ENCODE measurements at regions not wholly inside any gene's neighbourhood (a gene's known extent, or its start where the extent isn't known, plus 50 kb on each side); places are given as distances from the start of the nearest gene placed in this dataset.

GRCh38 chr9:12178634-12179033, 514.6 kb upstream of the TYRP1 start:
- DNase-seq (no peak), ATAC-seq (no peak)
- H3K4me3 ChIP-seq (ENCODE audit: low read length): no peak overlapping the region
- H3K4me1 ChIP-seq (ENCODE audit: control insufficient read depth, insufficient read depth, low read length): no peaks in the 10 kb centered on the region
- no peaks in the 10 kb centered on the region for H3K9me3 ChIP-seq (ENCODE audit: control insufficient read depth, low read length)
- H3K27me3 ChIP-seq (ENCODE audit: control insufficient read depth, insufficient read depth): no peaks in the 10 kb centered on the region
- 81% methylated on average over 1 of the region's 1 CpG for WGBS
- H3K27ac ChIP-seq (ENCODE audit: low read length): no peak overlapping the region
- intact Hi-C loops (cut with DNase I): no loop called here

- H3K9me3 ChIP-seq (ENCODE audit: control insufficient read depth, low read length): no peaks in the 10 kb centered on the region
- no peak for ATAC-seq
- WGBS: 86% methylated on average over 1 of the region's 1 CpG
- no peaks in the 10 kb centered on the region for H3K4me1 ChIP-seq (ENCODE audit: control insufficient read depth, insufficient read depth, low read length)
- H3K27ac ChIP-seq (ENCODE audit: low read length): no peak overlapping the region
- H3K27me3 ChIP-seq (ENCODE audit: control insufficient read depth, insufficient read depth): no peaks in the 10 kb centered on the region
- DNase-seq: no peak
- no peak overlapping the region for H3K4me3 ChIP-seq (ENCODE audit: low read length)
- intact Hi-C loops (cut with DNase I): no loop called here
Measured at GRCh38 chr9:12182806-12183205, 510.4 kb upstream of the TYRP1 start.

- ATAC-seq: no peak
- H3K27ac ChIP-seq (ENCODE audit: low read length): no peak overlapping the region
- intact Hi-C loops (cut with DNase I): no loop called here
- H3K27me3 ChIP-seq (ENCODE audit: control insufficient read depth, insufficient read depth): no peaks in the 10 kb centered on the region
- 68% methylated on average over 3 of the region's 3 CpGs for WGBS
- H3K4me3 ChIP-seq (ENCODE audit: low read length): no peak overlapping the region
- no peak for DNase-seq
- no peaks in the 10 kb centered on the region for H3K4me1 ChIP-seq (ENCODE audit: control insufficient read depth, insufficient read depth, low read length)
- no peaks in the 10 kb centered on the region for H3K9me3 ChIP-seq (ENCODE audit: control insufficient read depth, low read length)
Measured at GRCh38 chr9:12183321-12183720, 509.9 kb upstream of the TYRP1 start.

GRCh38 chr9:12185856-12186255, 507.3 kb upstream of the TYRP1 start:
- ATAC-seq (no peak), DNase-seq (no peak)
- intact Hi-C loops (cut with DNase I): no loop called here
- no peak overlapping the region for H3K4me3 ChIP-seq (ENCODE audit: low read length)
- H3K27ac ChIP-seq (ENCODE audit: low read length): no peak overlapping the region
- 76% methylated on average over 6 of the region's 6 CpGs for WGBS
- no peaks in the 10 kb centered on the region for H3K4me1 ChIP-seq (ENCODE audit: control insufficient read depth, insufficient read depth, low read length)
- H3K9me3 ChIP-seq (ENCODE audit: control insufficient read depth, low read length): no peaks in the 10 kb centered on the region
- H3K27me3 ChIP-seq (ENCODE audit: control insufficient read depth, insufficient read depth): no peaks in the 10 kb centered on the region

- WGBS: 88% methylated on average over 2 of the region's 2 CpGs
- DNase-seq: no peak
- Histone ChIP-seq H3K27ac (ENCODE audit: low read length) (no peak overlapping the region), H3K4me1 (ENCODE audit: control insufficient read depth, insufficient read depth, low read length) (no peaks in the 10 kb centered on the region), H3K4me3 (ENCODE audit: low read length) (no peak overlapping the region), H3K27me3 (ENCODE audit: control insufficient read depth, insufficient read depth) (no peaks in the 10 kb centered on the region), H3K9me3 (ENCODE audit: control insufficient read depth, low read length) (no peaks in the 10 kb centered on the region)
- intact Hi-C loops (cut with DNase I): no loop called here
- no peak for ATAC-seq
Measured at GRCh38 chr9:12191630-12192029, 501.6 kb upstream of the TYRP1 start.

- H3K4me3 ChIP-seq (ENCODE audit: low read length): no peak overlapping the region
- intact Hi-C loops (cut with DNase I): no loop called here
- H3K27me3 ChIP-seq (ENCODE audit: control insufficient read depth, insufficient read depth): no peaks in the 10 kb centered on the region
- H3K27ac ChIP-seq (ENCODE audit: low read length): no peak overlapping the region
- DNase-seq: no peak
- no peaks in the 10 kb centered on the region for H3K9me3 ChIP-seq (ENCODE audit: control insufficient read depth, low read length)
- no peaks in the 10 kb centered on the region for H3K4me1 ChIP-seq (ENCODE audit: control insufficient read depth, insufficient read depth, low read length)
- no peak for ATAC-seq
- WGBS: 66% methylated on average over 2 of the region's 2 CpGs
Measured at GRCh38 chr9:12194731-12195130, 498.5 kb upstream of the TYRP1 start.

GRCh38 chr9:12195456-12195855, 497.7 kb upstream of the TYRP1 start:
- no peak for ATAC-seq

GRCh38 chr9:12204512-12204911, 488.7 kb upstream of the TYRP1 start:
- ATAC-seq: no peak
- no peak for DNase-seq
- Histone ChIP-seq H3K9me3 (ENCODE audit: control insufficient read depth, low read length) (no peaks in the 10 kb centered on the region), H3K27me3 (ENCODE audit: control insufficient read depth, insufficient read depth) (no peaks in the 10 kb centered on the region), H3K27ac (ENCODE audit: low read length) (no peak overlapping the region), H3K4me1 (ENCODE audit: control insufficient read depth, insufficient read depth, low read length) (no peaks in the 10 kb centered on the region), H3K4me3 (ENCODE audit: low read length) (no peak overlapping the region)
- 61% methylated on average over 4 of the region's 4 CpGs for WGBS
- intact Hi-C loops (cut with DNase I): no loop called here

More at GRCh38 chr9:12195456-12195855, 497.7 kb upstream of the TYRP1 start:
- DNase-seq: no peak
- Histone ChIP-seq H3K27me3 (ENCODE audit: control insufficient read depth, insufficient read depth) (no peaks in the 10 kb centered on the region), H3K4me3 (ENCODE audit: low read length) (no peak overlapping the region), H3K4me1 (ENCODE audit: control insufficient read depth, insufficient read depth, low read length) (no peaks in the 10 kb centered on the region), H3K27ac (ENCODE audit: low read length) (no peak overlapping the region), H3K9me3 (ENCODE audit: control insufficient read depth, low read length) (no peaks in the 10 kb centered on the region)
- intact Hi-C loops (cut with DNase I): no loop called here

GRCh38 chr9:12212860-12213259, 480.3 kb upstream of the TYRP1 start:
- Histone ChIP-seq H3K4me3 (ENCODE audit: low read length) (no peak overlapping the region), H3K9me3 (ENCODE audit: control insufficient read depth, low read length) (no peaks in the 10 kb centered on the region), H3K4me1 (ENCODE audit: control insufficient read depth, insufficient read depth, low read length) (no peaks in the 10 kb centered on the region), H3K27me3 (ENCODE audit: control insufficient read depth, insufficient read depth) (no peaks in the 10 kb centered on the region), H3K27ac (ENCODE audit: low read length) (no peak overlapping the region)
- ATAC-seq (no peak), DNase-seq (no peak)
- WGBS: 46% methylated on average over 3 of the region's 3 CpGs
- intact Hi-C loops (cut with DNase I): no loop called here

- Histone ChIP-seq H3K4me1 (ENCODE audit: control insufficient read depth, insufficient read depth, low read length) (no peaks in the 10 kb centered on the region), H3K9me3 (ENCODE audit: control insufficient read depth, low read length) (no peaks in the 10 kb centered on the region), H3K27ac (ENCODE audit: low read length) (no peak overlapping the region), H3K27me3 (ENCODE audit: control insufficient read depth, insufficient read depth) (no peaks in the 10 kb centered on the region), H3K4me3 (ENCODE audit: low read length) (no peak overlapping the region)
- intact Hi-C loops (cut with DNase I): loop anchor here in 1 of 4 donors (10.0 kb wide), 1 partner anchor 57 kb away; no protein-coding TSS in a partner anchor
- WGBS: 68% methylated on average over 1 of the region's 1 CpG
- ATAC-seq: no peak
- DNase-seq: no peak
Measured at GRCh38 chr9:12221470-12221869, 471.7 kb upstream of the TYRP1 start.

- intact Hi-C loops (cut with DNase I): loop anchor here in 1 of 4 donors (10.0 kb wide), 1 partner anchor 60 kb away; no protein-coding TSS in a partner anchor
- Histone ChIP-seq H3K9me3 (ENCODE audit: control insufficient read depth, low read length) (no peaks in the 10 kb centered on the region), H3K27ac (ENCODE audit: low read length) (no peak overlapping the region), H3K27me3 (ENCODE audit: control insufficient read depth, insufficient read depth) (no peaks in the 10 kb centered on the region), H3K4me1 (ENCODE audit: control insufficient read depth, insufficient read depth, low read length) (no peaks in the 10 kb centered on the region), H3K4me3 (ENCODE audit: low read length) (no peak overlapping the region)
- no peak for DNase-seq
- 67% methylated on average over 4 of the region's 4 CpGs for WGBS
- ATAC-seq: no peak
Measured at GRCh38 chr9:12224449-12224848, 468.7 kb upstream of the TYRP1 start.

GRCh38 chr9:12230708-12231107, 462.5 kb upstream of the TYRP1 start:
- WGBS: 75% methylated on average over 1 of the region's 1 CpG
- ATAC-seq (no peak), DNase-seq (no peak)
- Histone ChIP-seq H3K27me3 (ENCODE audit: control insufficient read depth, insufficient read depth) (no peaks in the 10 kb centered on the region), H3K9me3 (ENCODE audit: control insufficient read depth, low read length) (no peaks in the 10 kb centered on the region), H3K4me3 (ENCODE audit: low read length) (no peak overlapping the region), H3K27ac (ENCODE audit: low read length) (no peak overlapping the region), H3K4me1 (ENCODE audit: control insufficient read depth, insufficient read depth, low read length) (no peaks in the 10 kb centered on the region)
- intact Hi-C loops (cut with DNase I): no loop called here
